GM12892 (cell line): ENCODE measurements at regions not wholly inside any gene's neighbourhood (a gene's known extent, or its start where the extent isn't known, plus 50 kb on each side); places are given as distances from the start of the nearest gene placed in this dataset.

Source experiments
- POLR2A ChIP-seq: IDR thresholded peaks from 2 replicates; pipeline ENCODE4 v1.6.1; 2011; ENCODE audit warnings: low read depth, low read length, control low read depth
- POLR2AphosphoS5 ChIP-seq: IDR thresholded peaks from 2 replicates; pipeline ENCODE4 v1.6.1; 2011; ENCODE audit warnings: low read depth, low read length, control low read depth
- TAF1 ChIP-seq: IDR thresholded peaks from 2 replicates; pipeline ENCODE4 v1.6.1; 2011; ENCODE audit warnings: low read depth, mild to moderate bottlenecking, control low read depth, low read length, borderline replicate concordance

DNA sequence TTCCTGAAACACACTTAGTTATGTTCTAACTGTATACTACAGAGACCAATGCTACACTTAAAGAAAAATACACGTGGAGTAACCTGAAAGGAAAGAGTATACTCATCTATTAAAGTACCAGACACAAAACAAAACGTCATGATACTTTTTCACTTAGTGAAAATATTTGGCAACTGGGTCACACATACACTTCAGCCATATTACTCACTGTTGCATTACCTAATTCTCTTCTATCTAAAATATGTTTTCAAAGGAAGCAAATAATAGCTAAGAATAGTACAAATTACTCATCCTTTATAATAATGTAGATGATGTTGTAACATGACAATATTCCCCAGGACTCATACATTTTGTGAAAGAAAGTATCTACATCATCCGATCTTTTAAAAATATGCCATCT lies 76.5 kb upstream of the EPB41L3 start:
- TF ChIP-seq POLR2A (no peak), TAF1 (no peak), POLR2AphosphoS5 (no peak)
